ENCODE measurements at regions not wholly inside any gene's neighbourhood (a gene's known extent, or its start where the extent isn't known, plus 50 kb on each side); places are given as distances from the start of the nearest gene placed in this dataset.

GRCh38 chrX:40179283-40179682 lies 81.5 kb upstream of the BCOR start:
- CTCF ChIA-PET: no interaction called here
- no TSS peak for BruUV-seq (replicated peaks)
- Mint-ChIP-seq H3K9me3 (ENCODE audit: low read depth, unreplicated experiment) (peaks cover 4% of the 10 kb centered on the region), H3K4me1 (ENCODE audit: low read depth, unreplicated experiment) (peaks cover 12% of the 10 kb centered on the region), H3K36me3 (ENCODE audit: insufficient read depth, unreplicated experiment) (peaks cover 28% of the 10 kb centered on the region), H3K4me3 (ENCODE audit: low read depth, unreplicated experiment) (no peak overlapping the region), H3K27me3 (ENCODE audit: unreplicated experiment) (no peaks in the 10 kb centered on the region), H3K27ac (ENCODE audit: unreplicated experiment) (no peak overlapping the region)
- DNase-seq: no peak
- TF ChIP-seq CTCF (IDR thresholded peaks at IDR 0.05; ENCODE audit: unreplicated experiment): no peak
- intact Hi-C loops (cut with micrococcal nuclease; ENCODE audit: unreplicated experiment): loop anchor here (10.0 kb wide), 4 partner anchors 164 to 914 kb away; no protein-coding TSS in a partner anchor

GRCh38 chrX:40177942-40178715 lies 80.4 kb upstream of the BCOR start:
- Mint-ChIP-seq H3K9me3 (ENCODE audit: low read depth, unreplicated experiment) (peaks cover 4% of the 10 kb centered on the region), H3K27me3 (ENCODE audit: unreplicated experiment) (no peaks in the 10 kb centered on the region), H3K4me1 (ENCODE audit: low read depth, unreplicated experiment) (peaks cover 23% of the 10 kb centered on the region), H3K27ac (ENCODE audit: unreplicated experiment) (peak overlapping the region; percentile 14), H3K4me3 (ENCODE audit: low read depth, unreplicated experiment) (no peak overlapping the region), H3K36me3 (ENCODE audit: insufficient read depth, unreplicated experiment) (peaks cover 31% of the 10 kb centered on the region)
- CTCF ChIA-PET: interaction anchor here (0.6 to 1.8 kb wide), 2 partner anchors 11 to 64 kb away, joined by 4 to 6 read pairs; no protein-coding TSS in a partner anchor
- DNase-seq: no peak
- BruUV-seq (replicated peaks): no TSS peak
- TF ChIP-seq CTCF (IDR thresholded peaks at IDR 0.05; ENCODE audit: unreplicated experiment): no peak
- intact Hi-C loops (cut with micrococcal nuclease; ENCODE audit: unreplicated experiment): loop anchor here (10.0 kb wide), 4 partner anchors 163 to 913 kb away; no protein-coding TSS in a partner anchor

- BruUV-seq (replicated peaks): TSS peak; percentile 15
- Mint-ChIP-seq H3K9me3 (ENCODE audit: low read depth, unreplicated experiment) (peaks cover 4% of the 10 kb centered on the region), H3K4me3 (ENCODE audit: low read depth, unreplicated experiment) (peak overlapping the region; percentile 77), H3K4me1 (ENCODE audit: low read depth, unreplicated experiment) (peaks cover 29% of the 10 kb centered on the region), H3K27me3 (ENCODE audit: unreplicated experiment) (no peaks in the 10 kb centered on the region), H3K36me3 (ENCODE audit: insufficient read depth, unreplicated experiment) (peaks cover 35% of the 10 kb centered on the region), H3K27ac (ENCODE audit: unreplicated experiment) (peak overlapping the region; percentile 68)
- TF ChIP-seq CTCF (IDR thresholded peaks at IDR 0.05; ENCODE audit: unreplicated experiment): no peak
- CTCF ChIA-PET: interaction anchor here (0.6 to 1.8 kb wide), 2 partner anchors 11 to 63 kb away, joined by 4 to 6 read pairs; no protein-coding TSS in a partner anchor
- intact Hi-C loops (cut with micrococcal nuclease; ENCODE audit: unreplicated experiment): loop anchor here (10.0 kb wide), 4 partner anchors 163 to 913 kb away; no protein-coding TSS in a partner anchor
- no peak for DNase-seq
Measured at GRCh38 chrX:40177489-40177888, 79.7 kb upstream of the BCOR start.

GRCh38 chrX:40177117-40177430 lies 79.3 kb upstream of the BCOR start:
- Mint-ChIP-seq H3K27me3 (ENCODE audit: unreplicated experiment) (no peaks in the 10 kb centered on the region), H3K36me3 (ENCODE audit: insufficient read depth, unreplicated experiment) (peaks cover 39% of the 10 kb centered on the region), H3K4me1 (ENCODE audit: low read depth, unreplicated experiment) (peaks cover 30% of the 10 kb centered on the region), H3K9me3 (ENCODE audit: low read depth, unreplicated experiment) (peaks cover 4% of the 10 kb centered on the region), H3K4me3 (ENCODE audit: low read depth, unreplicated experiment) (peak overlapping the region; percentile 77), H3K27ac (ENCODE audit: unreplicated experiment) (peak overlapping the region; percentile 68)
- TF ChIP-seq CTCF (IDR thresholded peaks at IDR 0.05; ENCODE audit: unreplicated experiment): no peak
- no TSS peak for BruUV-seq (replicated peaks)
- no peak for DNase-seq
- intact Hi-C loops (cut with micrococcal nuclease; ENCODE audit: unreplicated experiment): loop anchor here (10.0 kb wide), 4 partner anchors 162 to 912 kb away; no protein-coding TSS in a partner anchor
- CTCF ChIA-PET: interaction anchor here (1.8 kb wide), 1 partner anchor 10 kb away, joined by 6 read pairs; no protein-coding TSS in a partner anchor
